ENCODE measurements at regions not wholly inside any gene's neighbourhood (a gene's known extent, or its start where the extent isn't known, plus 50 kb on each side); places are given as distances from the start of the nearest gene placed in this dataset.

GRCh38 chrX:47752685-47753084, 84.0 kb upstream of the ZNF81 start:
- no peak overlapping the region for H3K4me3 ChIP-seq (ENCODE audit: low read depth in 1 of 3, low read length in 3 of 3)
- H3K27me3 ChIP-seq (ENCODE audit: control insufficient read depth in 4 of 4, insufficient read depth in 4 of 4, low read length in 3 of 4), result peaks cover 0 to 2% (median 0%) of the 10 kb centered on the region in 4 donors
- no peak for TF ChIP-seq HNF4G (IDR thresholded peaks at IDR 0.05)
- TF ChIP-seq RXRA (IDR thresholded peaks at IDR 0.05), result no peak
- no peak for TF ChIP-seq RAD21 (IDR thresholded peaks at IDR 0.05)
- no peak for TF ChIP-seq ATF3 (IDR thresholded peaks at IDR 0.05)
- TF ChIP-seq JUND (IDR thresholded peaks at IDR 0.05), result no peak
- TF ChIP-seq ZBTB33 (IDR thresholded peaks at IDR 0.05), result no peak
- no peak for TF ChIP-seq GABPA (IDR thresholded peaks at IDR 0.05 in 1 of 2, conservative IDR thresholded peaks at IDR 0.05 in 1 of 2)
- no peak for TF ChIP-seq TAF1 (conservative IDR thresholded peaks at IDR 0.05)
- no peak for TF ChIP-seq SP1 (IDR thresholded peaks at IDR 0.05)
- TF ChIP-seq HNF4A (conservative IDR thresholded peaks at IDR 0.05), result no peak
- TF ChIP-seq FOXA2 (IDR thresholded peaks at IDR 0.05), result no peak
- TF ChIP-seq EGR1 (IDR thresholded peaks at IDR 0.05; ENCODE audit: low read depth in 2 of 2), result no peak
- TF ChIP-seq FOXA1 (IDR thresholded peaks at IDR 0.05), result no peak
- TF ChIP-seq NR2F2 (IDR thresholded peaks at IDR 0.05), result no peak
- no peak for TF ChIP-seq REST (IDR thresholded peaks at IDR 0.05)
- no peak for TF ChIP-seq YY1 (IDR thresholded peaks at IDR 0.05)
- H3K9me3 ChIP-seq (ENCODE audit: control insufficient read depth in 4 of 4, low read length in 3 of 4), result no peaks in the 10 kb centered on the region
- no peak for DNase-seq (ENCODE audit: low spot score)
- no peaks in the 10 kb centered on the region for H3K36me3 ChIP-seq (ENCODE audit: control insufficient read depth in 4 of 4, insufficient read depth in 3 of 4, low read depth in 1 of 4, low read length in 3 of 4)
- WGBS, result 56% methylated on average over 7 of the region's 7 CpGs
- no peaks in the 10 kb centered on the region for H3K4me1 ChIP-seq (ENCODE audit: control insufficient read depth in 4 of 4, insufficient read depth in 4 of 4, low read length in 3 of 4)
- no peak overlapping the region for H3K27ac ChIP-seq (ENCODE audit: low read depth in 1 of 2, low read length in 2 of 2)
- H3K9ac ChIP-seq (ENCODE audit: low read depth in 1 of 2, low read length in 2 of 2), result no peak overlapping the region

- Histone ChIP-seq H3K4me3 (ENCODE audit: low read depth in 1 of 3, low read length in 3 of 3) (no peak overlapping the region), H3K27me3 (ENCODE audit: control insufficient read depth in 4 of 4, insufficient read depth in 4 of 4, low read length in 3 of 4) (peaks cover 0 to 2% (median 0%) of the 10 kb centered on the region in 4 donors), H3K9me3 (ENCODE audit: control insufficient read depth in 4 of 4, low read length in 3 of 4) (no peaks in the 10 kb centered on the region), H3K27ac (ENCODE audit: low read depth in 1 of 2, low read length in 2 of 2) (no peak overlapping the region), H3K4me1 (ENCODE audit: control insufficient read depth in 4 of 4, insufficient read depth in 4 of 4, low read length in 3 of 4) (no peaks in the 10 kb centered on the region), H3K36me3 (ENCODE audit: control insufficient read depth in 4 of 4, insufficient read depth in 3 of 4, low read depth in 1 of 4, low read length in 3 of 4) (no peaks in the 10 kb centered on the region), H3K9ac (ENCODE audit: low read depth in 1 of 2, low read length in 2 of 2) (no peak overlapping the region)
- DNase-seq (ENCODE audit: low spot score), result no peak
- 21% methylated on average over 6 of the region's 6 CpGs for WGBS
- no peak for TF ChIP-seq NR2F2 (IDR thresholded peaks at IDR 0.05)
- TF ChIP-seq HNF4G (IDR thresholded peaks at IDR 0.05), result no peak
- no peak for TF ChIP-seq TAF1 (conservative IDR thresholded peaks at IDR 0.05)
- no peak for TF ChIP-seq EGR1 (IDR thresholded peaks at IDR 0.05; ENCODE audit: low read depth in 2 of 2)
- no peak for TF ChIP-seq GABPA (IDR thresholded peaks at IDR 0.05 in 1 of 2, conservative IDR thresholded peaks at IDR 0.05 in 1 of 2)
- no peak for TF ChIP-seq MAX (IDR thresholded peaks at IDR 0.05)
- no peak for TF ChIP-seq FOXA1 (IDR thresholded peaks at IDR 0.05)
- peak in 1 of 2 donors; percentile 55 for TF ChIP-seq RXRA (IDR thresholded peaks at IDR 0.05)
- peak; percentile 71 to 81 for TF ChIP-seq RAD21 (IDR thresholded peaks at IDR 0.05)
- no peak for TF ChIP-seq ZBTB33 (IDR thresholded peaks at IDR 0.05)
- TF ChIP-seq CTCF (IDR thresholded peaks at IDR 0.05; ENCODE audit: low read depth, low read length, missing input control), result peak; percentile 43
- no peak for TF ChIP-seq JUND (IDR thresholded peaks at IDR 0.05)
- no peak for TF ChIP-seq REST (IDR thresholded peaks at IDR 0.05)
- TF ChIP-seq YY1 (IDR thresholded peaks at IDR 0.05), result no peak
- no peak for TF ChIP-seq FOXA2 (IDR thresholded peaks at IDR 0.05)
- TF ChIP-seq SP1 (IDR thresholded peaks at IDR 0.05), result no peak
- TF ChIP-seq HNF4A (conservative IDR thresholded peaks at IDR 0.05), result peak in 1 of 2 donors; percentile 47
These were observed 85.0 kb upstream of the ZNF81 start for GRCh38 chrX:47751670-47752069.
